MM.1S (cell line): ENCODE measurements at regions not wholly inside any gene's neighbourhood (a gene's known extent, or its start where the extent isn't known, plus 50 kb on each side); places are given as distances from the start of the nearest gene placed in this dataset.

Experiments
- EZH2 ChIP-seq: fragments of 300-600 bp; sonication (generic); optimal IDR thresholded peaks from 2 replicates; pipeline ENCODE3; 2017; ENCODE audit warnings: low read depth, mild to moderate bottlenecking, antibody characterized with exemption, low read length, mixed read lengths
- EZH2phosphoT487 ChIP-seq: fragments of 300-600 bp; sonication (generic); IDR thresholded peaks from 2 replicates; pipeline ENCODE4 v1.6.1; 2018; ENCODE audit warnings: antibody characterized with exemption, low read length
- TF ChIP-seq, protein P1 (sequence below): fragments of 300-600 bp; sonication (generic); IDR thresholded peaks from 2 replicates; pipeline ENCODE4 v1.5.1; 2016; ENCODE audit warnings: antibody characterized with exemption, low read length, mixed read lengths

DNA sequence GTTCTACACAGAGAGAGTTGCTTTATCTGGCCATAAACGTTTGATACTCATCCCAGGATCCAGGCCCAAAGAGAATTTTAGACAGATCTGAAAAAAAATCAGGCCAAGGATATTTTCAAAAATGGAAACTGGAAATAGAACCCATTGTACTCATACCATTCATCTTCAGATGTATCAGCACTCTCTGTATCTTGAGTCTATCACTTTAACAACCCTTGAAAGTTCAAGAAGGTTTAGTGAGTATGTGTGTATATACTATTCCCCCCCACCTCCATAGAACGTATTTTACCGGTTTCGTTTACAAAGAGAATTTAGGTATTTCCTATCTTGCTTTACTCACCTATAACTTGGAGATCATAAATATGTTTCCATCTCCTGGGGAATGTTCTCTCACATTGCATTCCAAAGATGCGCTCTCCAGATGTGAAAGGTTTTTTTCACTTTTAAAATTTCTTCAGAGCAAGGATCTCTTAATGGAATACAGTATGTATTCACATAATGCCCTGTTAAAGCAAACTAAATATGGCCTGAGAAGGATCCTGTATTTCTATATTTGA lies 105.5 kb upstream of the TUT7 start:
- TF ChIP-seq, protein P1, sequence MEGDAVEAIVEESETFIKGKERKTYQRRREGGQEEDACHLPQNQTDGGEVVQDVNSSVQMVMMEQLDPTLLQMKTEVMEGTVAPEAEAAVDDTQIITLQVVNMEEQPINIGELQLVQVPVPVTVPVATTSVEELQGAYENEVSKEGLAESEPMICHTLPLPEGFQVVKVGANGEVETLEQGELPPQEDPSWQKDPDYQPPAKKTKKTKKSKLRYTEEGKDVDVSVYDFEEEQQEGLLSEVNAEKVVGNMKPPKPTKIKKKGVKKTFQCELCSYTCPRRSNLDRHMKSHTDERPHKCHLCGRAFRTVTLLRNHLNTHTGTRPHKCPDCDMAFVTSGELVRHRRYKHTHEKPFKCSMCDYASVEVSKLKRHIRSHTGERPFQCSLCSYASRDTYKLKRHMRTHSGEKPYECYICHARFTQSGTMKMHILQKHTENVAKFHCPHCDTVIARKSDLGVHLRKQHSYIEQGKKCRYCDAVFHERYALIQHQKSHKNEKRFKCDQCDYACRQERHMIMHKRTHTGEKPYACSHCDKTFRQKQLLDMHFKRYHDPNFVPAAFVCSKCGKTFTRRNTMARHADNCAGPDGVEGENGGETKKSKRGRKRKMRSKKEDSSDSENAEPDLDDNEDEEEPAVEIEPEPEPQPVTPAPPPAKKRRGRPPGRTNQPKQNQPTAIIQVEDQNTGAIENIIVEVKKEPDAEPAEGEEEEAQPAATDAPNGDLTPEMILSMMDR, result no peak
- no peak for TF ChIP-seq EZH2phosphoT487
- no peak for TF ChIP-seq EZH2
